ENCODE measurements at regions not wholly inside any gene's neighbourhood (a gene's known extent, or its start where the extent isn't known, plus 50 kb on each side); places are given as distances from the start of the nearest gene placed in this dataset.

DNA sequence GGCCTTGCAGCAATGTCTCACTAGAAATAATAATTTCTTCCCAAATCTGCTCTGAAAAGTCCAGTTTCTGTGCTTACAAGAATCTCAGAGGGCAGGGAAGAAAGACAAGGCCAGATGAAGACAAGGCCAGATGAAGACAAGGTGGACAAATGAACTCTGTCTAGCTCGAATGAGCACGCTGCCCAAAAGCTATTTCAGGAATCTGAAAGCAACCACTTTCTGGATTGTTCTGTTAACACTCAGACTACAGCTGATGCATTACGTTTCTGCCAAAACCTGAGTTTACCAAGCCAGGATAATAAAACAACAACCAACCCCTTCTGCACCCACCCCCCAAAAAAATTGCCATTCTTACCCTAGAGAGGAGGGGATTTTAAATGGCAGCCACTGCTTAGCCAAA is 1073.6 kb downstream of the SORCS3 start:
- DNase-seq = no peak

DNA sequence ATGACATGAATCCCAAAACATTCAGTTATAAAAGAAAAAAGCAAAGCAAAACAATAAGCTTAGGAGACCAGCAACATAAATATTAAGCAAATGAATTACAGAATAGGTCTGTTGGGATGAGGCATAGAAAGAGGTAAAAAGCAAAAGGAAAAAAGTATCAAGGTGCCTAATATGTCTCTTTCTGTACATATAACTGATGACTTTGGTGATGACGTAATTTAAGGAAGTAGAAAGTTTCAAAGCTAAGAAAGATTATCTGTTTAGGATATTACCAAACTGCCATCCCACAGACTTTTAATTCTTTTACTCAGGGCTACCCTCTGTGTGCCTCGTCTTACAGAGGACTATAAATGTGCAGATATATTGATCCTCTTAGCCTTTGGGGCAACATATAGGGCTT is 1066.5 kb downstream of the SORCS3 start:
- no peak for DNase-seq

DNA sequence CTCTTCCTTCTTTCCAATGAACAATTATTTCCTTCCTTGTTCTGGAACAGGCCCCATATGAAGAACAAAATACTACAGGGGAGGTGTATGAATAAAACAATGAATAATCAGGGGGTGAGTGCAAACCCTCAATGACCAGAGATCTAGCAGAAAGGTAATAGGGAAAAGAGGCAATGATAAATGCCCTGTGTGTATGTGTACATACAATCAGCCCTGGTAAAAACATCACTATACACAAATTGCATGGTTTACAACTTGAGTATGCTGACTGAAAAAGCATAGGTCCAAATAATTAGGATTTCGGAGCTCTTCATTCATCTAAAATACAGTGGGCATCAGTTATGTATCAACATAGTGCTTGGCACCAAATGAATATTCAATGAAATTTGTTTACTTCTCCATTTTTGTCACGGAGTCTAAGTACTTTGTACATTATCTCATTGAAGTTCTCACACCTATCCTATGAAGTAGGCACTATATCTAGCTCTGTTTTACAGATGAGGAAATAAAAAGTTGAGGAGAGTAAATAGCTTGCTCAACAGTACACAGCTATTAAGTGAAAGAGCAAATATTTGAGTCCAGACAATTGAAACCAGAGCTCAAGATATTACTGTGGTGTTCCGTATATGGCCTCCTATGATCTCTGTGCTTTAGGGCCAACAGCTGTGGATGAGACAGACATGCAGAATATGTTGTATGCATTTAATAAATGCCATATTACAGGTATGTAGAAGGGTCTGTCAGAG is 1065.4 kb downstream of the SORCS3 start:
- DNase-seq = no peak

DNA sequence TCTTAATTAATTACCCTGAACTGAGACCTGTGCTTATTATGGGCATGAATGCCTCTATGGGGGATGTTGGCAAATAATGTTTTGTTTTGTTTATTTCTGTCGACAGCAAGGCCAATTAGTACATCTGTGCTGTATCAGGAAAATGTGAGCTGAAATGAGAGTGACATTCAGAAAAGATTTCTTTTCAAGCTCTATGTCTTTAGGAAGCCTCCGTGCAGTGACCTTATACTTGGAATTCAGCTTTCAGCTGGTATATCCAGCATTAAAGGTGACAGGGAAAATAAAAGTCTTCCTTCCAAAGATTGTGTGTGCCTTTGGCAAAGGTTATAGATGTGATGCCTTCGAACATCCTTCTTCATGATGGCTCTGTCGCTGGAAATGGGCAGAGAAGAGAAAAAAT is 1061.1 kb downstream of the SORCS3 start:
- no peak for DNase-seq

DNA sequence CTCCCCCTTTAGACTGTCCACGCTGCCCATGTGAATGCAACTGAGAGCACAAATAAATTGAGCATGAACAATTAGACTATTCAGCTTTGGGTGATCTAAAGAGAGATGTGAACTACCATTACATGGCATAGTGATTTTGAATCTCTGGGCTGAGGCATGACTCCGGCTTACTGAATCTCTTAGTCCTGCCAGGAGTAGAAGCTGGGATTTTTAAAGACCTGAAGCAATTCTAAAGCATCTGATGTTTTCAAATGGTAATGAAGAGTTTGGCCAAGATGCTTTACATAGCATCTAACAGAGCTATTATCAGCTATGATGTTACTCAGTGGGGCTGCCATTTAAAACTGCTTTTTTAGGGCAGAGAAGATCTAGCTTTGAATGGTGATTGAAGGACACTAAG is 1059.1 kb downstream of the SORCS3 start:
- no peak for DNase-seq

DNA sequence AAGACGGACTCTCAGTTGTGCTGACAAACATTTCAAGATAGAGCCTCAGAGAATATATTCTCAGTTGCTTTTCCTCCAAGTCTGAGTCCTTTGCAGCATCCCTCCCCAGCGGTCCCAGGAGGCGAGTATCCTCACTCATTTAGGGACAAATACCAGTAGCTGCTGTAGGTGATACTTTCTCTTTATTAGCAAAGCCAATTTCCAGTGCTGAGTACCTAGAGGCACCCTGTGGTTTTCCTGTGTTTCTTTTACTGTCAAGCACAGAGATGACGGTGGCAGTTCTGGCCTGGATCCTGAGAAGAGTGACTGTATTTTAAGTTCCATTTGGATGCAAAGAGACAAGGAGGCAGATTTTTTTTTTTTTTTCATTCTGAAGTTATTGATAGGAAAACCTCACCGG is 1058.4 kb downstream of the SORCS3 start:
- DNase-seq = no peak

DNA sequence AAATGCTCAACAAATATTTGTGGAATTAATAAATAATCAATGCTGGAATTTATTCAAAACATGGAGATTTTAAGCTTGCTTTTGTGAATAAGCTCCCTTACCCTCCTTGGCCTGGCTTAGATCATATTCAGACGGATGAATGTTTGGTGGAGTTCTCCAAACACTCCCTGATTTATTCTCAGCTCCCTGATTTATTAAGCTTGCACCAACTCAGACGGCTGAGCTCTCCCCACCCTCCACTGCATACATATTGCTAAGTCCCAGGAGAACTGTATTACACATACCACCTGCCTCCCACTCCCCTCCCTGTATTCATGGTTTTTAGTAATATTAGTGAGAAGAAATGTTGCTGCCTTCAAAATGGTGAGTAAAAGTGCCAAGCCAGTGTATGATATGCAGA is 1057.5 kb downstream of the SORCS3 start:
- DNase-seq = no peak

DNA sequence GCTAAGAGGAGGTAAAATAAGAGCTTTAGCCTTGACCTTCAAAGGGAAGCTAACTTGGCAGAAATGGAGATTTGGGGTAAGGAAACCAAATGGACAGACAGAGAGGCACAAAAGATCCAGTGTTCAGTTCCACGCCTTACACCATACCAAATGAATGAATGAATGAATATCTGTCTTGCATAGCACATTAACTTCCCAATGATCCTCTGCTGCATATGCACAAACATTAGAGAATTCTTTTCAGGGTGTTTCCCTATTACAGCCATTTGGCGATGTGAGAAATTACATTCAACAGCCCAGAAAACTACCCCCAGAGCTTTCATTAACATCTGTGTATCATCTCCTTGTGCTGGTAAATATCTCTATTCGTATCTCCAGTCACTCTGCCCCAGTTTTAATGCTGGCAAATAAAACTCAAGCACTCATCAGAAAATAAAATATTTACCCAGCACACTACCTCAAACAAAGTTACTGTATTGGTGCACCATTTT is 1056.2 kb downstream of the SORCS3 start:
- no peak for DNase-seq

DNA sequence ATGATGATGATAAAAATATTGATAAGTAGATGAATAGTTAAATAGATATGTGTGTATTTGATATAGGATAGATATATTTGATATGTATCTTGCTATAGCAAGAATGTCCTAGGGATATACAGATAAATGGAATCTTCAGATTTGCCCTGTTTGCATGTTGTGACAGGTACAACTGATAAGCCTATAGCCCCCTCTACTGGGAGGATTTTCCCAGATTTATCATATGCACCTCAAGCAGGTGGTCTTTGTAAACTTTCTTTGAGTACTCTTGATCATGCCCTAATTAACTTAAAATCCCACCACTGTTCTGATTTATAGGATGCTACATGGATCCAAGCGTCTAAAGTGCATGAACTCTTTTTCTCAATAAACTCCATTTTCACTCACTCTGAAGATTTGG is 1050.7 kb downstream of the SORCS3 start:
- no peak for DNase-seq

DNA sequence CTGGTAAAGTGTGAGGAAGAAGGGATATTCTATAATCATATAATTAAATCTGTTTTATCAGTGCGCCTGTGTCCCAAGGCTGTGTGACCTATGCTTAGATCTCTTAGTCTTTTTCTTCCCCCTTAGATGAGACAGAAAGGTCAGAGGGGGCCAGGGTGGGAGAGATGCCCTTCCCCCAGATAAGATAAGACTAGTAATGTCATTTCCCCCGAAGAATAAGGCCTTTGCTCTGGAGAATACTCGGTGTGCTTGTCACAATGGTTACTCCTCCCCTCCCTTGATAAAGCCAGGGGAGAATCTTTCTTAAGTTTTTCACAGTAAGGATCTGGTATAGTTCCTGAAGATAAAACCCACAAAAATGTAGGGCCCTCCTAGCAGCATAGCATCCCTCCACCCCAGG is 1041.8 kb downstream of the SORCS3 start:
- DNase-seq = no peak

DNA sequence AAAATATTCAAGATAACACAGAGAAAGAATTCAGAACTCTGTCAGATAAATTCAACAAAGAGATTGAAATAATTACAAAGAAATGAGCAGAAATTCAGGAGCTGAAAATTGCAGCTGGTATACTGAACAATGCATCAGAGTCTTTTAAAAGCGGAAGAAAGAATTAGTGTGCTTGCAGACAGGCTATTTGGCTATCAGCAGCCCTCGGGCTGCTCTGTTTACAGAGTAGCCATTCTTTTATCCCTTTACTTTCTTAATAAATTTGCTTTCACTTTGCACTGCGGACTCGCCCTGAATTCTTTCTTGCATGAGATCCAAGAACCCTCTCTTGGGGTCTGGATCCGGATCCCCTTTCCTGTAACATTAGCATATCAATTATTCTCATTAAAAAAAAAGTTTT is 1040.0 kb downstream of the SORCS3 start:
- no peak for DNase-seq

DNA sequence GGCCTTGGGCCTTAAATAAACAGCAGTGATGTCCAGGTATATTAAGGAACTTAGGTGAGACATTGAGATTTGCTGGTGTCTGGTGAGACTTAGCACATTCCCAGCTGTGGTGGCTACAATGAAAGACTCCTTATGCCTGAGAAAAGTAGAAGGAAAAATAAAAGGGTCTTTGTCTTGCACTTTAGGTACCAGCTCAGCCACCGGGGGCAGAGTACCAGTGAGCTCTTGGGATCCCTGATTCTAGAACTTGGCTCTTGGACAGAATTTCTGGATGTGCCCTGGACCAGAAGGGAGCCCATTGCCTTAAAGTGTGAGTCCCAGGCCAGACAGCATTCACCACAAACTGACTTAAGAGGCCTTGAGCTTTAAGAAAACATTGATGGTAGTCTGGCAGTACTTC is 1038.7 kb downstream of the SORCS3 start:
- no peak for DNase-seq

DNA sequence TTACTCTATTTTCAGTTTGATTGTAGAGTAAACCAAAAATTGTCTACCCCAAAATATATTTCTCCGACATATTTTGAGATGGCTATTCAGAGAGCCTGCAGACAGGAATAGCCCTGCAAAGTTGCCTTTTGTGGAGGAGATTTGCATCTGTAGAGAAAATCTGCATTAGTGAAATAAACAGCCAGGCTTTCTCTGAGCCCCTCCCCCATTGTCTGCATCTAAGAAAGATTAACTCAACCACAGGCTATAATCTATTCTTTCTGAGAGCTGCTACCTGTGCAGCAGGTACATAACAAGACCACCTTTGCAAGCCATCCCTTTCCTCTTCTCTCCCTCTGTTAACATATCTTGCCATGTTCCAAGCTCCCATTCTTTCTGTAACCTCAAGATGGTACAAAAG is 1034.2 kb downstream of the SORCS3 start:
- DNase-seq = no peak

DNA sequence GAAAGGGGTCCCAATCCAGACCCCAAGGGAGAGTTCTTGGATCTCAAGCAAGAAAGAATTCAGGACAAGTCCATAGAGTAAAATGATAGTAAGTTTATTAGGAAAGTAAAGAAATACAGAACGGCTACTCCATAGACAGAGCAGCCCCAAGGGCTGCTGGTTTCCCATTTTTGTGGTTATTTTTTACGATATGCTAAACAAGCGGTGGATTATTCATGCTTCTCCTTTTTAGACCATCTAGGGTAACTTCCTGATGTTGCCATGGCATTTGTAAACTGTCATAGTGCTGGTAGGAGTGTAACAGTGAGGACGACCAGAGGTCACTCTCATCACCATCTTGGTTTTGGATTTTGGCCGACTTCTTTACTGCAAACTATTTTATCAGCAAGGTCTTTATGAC is 1033.4 kb downstream of the SORCS3 start:
- no peak for DNase-seq

DNA sequence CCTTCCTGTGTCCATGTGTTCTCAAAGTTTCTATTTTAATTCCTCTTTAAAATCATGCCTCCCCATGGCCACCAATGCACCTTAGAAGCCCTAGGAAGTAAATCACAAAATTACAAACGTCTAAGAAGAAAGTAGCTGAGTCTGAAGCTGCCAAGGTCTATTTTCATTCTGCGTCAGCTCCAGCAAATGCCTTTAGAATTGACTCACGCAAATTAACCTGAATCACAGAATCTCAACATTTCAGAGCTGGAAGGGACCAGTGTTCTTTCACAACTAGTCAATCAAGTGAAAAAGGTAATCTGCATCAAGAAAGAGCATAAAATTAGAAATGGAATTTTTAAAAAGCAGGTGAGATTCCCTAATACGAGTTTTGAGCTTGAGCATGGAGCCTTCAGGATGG is 1017.6 kb downstream of the SORCS3 start:
- no peak for DNase-seq

DNA sequence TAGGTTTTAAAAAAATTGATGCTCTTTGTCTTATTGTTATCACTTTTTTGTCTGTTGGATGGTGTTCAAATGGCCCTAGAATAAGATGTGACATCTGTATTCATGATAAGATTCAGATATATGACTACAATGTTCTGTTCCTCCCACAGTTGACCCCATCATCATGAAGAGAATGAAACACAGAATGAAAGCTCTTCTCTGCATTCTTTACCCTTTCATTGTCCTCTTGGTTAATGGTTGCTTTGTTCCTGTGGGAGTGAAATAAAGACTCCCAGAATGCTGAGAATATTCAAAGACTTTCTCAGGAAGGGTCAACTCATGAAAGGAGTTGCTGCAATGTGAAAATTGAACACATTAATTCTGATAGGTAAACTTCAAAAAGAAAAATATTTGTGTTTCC is 1015.8 kb downstream of the SORCS3 start:
- no peak for DNase-seq

DNA sequence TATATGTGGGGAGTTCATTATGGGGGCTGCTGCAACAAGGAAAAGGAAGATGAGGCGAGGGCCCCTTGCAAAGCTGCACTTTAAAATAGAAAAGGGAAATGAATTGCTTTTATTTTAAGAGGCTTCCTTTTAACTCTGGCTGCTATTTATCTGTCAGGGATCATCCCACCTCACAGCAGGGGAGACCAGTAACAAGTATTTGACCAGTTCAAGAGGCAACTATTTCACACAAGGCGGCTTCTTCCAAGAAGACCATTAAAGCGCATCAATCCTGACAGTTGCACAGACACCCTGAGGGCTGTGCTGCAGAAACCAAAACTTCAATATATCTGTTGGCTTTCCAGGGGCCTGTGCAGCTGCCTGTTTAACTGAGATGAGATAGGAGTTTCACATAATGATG is 1009.2 kb downstream of the SORCS3 start:
- DNase-seq = no peak

DNA sequence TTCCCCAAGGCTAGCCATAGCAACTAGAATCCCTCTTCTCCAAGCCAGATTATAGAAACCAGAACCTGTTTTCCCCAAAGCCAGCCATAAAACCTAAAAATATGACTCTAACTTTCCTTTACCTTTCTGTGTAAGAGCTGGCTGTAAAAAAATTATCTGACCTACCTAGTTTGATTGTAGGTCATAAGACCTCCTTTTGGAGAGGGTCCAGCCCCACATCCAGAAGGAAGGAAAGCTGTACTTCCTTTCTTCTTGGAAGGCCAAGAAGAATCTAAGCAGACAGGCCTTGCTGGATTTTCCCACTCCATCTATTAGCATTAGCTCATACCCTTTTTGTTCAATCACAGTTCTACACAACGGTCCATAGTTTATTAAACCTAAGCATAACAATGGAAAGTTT is 1006.3 kb downstream of the SORCS3 start:
- no peak for DNase-seq

DNA sequence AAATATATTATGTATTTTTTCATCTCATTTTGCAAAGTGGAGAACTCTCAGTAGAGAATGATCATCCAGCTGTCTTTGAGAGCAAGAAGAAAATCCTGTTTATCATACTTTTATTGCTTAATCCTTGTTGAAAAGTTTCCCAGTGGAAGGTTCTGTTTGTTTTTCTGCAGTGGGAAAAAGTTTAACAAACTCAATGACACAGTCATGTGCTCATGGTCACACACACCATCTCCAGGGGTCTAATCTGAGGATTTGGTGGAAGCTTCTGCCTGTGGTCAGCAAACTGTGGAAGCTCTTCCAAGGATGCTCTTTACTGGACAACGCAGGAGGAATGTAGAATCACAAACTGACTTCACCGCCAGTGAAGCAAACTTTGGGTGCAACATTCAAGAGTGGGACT is 1003.9 kb downstream of the SORCS3 start:
- DNase-seq = no peak

DNA sequence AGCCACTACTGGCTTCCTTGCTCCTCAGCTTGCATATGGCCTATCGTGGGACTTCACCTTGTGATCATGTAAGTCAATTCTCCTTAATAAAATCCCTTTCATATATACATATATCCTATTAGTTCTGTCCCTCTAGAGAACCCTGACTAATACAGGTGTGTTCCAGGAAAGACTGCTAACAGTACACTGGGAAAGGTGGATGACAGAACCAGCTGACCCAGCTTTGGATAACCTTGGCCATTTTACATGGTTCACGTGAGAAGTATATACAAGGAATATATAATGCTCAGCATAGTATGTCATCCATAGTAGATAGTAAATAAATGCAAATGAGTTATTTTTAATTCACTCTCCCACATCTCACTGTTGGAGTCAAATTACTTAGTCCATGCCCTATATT is 1003.5 kb downstream of the SORCS3 start:
- DNase-seq = no peak

DNA sequence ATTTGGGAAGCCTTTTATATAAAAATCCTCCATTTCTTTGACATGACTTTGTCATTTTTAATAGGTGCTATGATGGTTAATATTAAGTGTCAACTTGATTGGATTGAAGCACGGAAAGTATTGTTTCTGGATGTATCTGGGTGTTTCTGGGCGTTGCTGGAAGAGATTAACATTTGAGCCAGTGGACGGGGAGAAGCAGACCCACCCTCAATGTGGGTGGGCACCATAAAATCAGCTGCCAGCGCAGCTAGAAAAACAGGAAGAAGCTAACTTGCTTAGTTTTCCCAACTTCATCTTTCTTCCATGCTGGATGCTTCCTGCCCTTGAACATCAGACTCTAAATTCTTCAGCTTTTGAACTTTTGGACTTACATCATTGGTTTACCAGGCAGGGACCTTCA is 1003.0 kb downstream of the SORCS3 start:
- no peak for DNase-seq

DNA sequence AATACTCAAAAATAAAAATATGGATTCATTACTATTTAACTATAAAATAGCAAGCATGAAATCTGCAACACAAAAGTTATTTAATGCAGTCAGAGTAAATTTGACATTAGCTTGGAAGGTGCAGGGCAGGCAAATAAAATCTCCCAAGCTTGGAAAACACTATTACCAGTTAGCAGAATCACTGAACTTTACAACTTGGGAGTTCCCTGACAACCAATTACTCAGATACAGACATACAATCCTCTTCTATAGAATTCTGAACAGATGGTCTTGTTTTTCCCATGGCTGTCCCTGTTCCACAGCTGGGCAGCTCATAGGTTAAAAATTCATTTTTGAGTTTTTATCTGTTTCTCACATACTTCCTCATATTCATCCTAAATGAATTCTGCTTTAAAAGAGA is 1002.6 kb downstream of the SORCS3 start:
- no peak for DNase-seq

DNA sequence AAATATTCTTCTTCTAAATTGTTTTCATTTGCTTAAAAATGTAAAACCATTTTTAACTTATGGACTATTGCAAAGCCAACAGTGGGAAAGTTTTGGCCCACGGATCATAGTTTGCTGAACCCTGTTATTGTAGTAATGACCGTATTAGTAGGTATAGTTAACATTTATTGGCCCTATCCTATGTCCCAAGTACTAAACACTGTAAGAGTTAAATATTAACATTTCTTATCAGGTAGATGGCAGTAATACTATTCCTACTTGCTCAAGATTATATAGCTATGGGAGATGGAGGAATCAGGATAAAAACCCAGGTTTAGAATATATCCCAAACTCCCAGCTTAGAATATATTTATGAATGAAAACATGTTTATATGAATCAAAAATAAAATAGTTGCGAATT is 993.2 kb downstream of the SORCS3 start:
- no peak for DNase-seq

DNA sequence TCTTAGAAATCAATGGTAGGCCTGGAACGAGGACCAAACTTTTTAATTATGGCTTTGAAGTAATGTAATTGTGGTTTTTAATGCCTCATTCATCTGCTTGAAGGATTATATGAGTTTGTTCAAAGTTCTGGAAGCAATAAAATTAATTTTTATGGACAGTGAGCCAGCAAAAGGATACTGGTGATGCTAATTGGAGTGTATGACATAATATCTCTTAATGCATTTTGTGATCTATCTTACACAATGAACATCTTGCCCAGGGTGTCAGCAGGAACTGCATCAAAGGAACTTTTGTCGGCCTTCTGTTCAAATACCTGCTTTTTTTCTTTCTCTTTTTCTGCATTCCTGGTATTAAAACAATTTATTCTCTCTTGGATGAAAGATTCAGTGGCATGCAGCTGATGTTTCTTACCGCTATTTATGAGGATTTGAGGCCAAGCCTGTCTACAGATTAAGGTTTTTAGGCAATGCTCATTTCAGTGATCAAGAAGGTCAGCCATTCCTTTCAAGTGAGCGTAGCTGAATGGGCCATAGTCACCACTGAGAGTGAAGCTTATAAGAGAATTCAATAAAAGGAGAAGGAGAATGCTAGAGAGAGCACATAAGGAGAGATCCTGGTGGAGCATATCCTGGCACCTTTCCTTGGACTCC is 974.8 kb downstream of the SORCS3 start:
- DNase-seq = no peak

Measured in suppressor macrophage (primary cell).